ENCODE measurements at regions not wholly inside any gene's neighbourhood (a gene's known extent, or its start where the extent isn't known, plus 50 kb on each side); places are given as distances from the start of the nearest gene placed in this dataset.

GRCh38 chr3:193773266-193774220 is 180.5 kb downstream of the OPA1 start:
- TF ChIP-seq, protein P1, sequence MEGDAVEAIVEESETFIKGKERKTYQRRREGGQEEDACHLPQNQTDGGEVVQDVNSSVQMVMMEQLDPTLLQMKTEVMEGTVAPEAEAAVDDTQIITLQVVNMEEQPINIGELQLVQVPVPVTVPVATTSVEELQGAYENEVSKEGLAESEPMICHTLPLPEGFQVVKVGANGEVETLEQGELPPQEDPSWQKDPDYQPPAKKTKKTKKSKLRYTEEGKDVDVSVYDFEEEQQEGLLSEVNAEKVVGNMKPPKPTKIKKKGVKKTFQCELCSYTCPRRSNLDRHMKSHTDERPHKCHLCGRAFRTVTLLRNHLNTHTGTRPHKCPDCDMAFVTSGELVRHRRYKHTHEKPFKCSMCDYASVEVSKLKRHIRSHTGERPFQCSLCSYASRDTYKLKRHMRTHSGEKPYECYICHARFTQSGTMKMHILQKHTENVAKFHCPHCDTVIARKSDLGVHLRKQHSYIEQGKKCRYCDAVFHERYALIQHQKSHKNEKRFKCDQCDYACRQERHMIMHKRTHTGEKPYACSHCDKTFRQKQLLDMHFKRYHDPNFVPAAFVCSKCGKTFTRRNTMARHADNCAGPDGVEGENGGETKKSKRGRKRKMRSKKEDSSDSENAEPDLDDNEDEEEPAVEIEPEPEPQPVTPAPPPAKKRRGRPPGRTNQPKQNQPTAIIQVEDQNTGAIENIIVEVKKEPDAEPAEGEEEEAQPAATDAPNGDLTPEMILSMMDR (conservative IDR thresholded peaks at IDR 0.05; ENCODE audit: low read length) = no peak
- TF ChIP-seq EZH2phosphoT487 (IDR thresholded peaks at IDR 0.05; ENCODE audit: borderline replicate concordance) = no peak
- H3K4me1 ChIP-seq (ENCODE audit: insufficient read depth, low read length, poor library complexity, severe bottlenecking) = peaks cover 34% of the 10 kb centered on the region

GRCh38 chr3:193774272-193774915 is 181.4 kb downstream of the OPA1 start:
- Histone ChIP-seq H3K4me1 (ENCODE audit: insufficient read depth, low read length, poor library complexity, severe bottlenecking) (peaks cover 34% of the 10 kb centered on the region), H3F3A (ENCODE audit: low read depth) (no peaks in the 10 kb centered on the region), H3K4me3 (ENCODE audit: low read length, poor library complexity, severe bottlenecking) (no peak overlapping the region), H3K27me3 (ENCODE audit: insufficient read depth, low read length, poor library complexity, severe bottlenecking) (no peaks in the 10 kb centered on the region), H2AFZ (ENCODE audit: low read length) (no peak overlapping the region), H3K9ac (ENCODE audit: low read depth, low read length, poor library complexity, severe bottlenecking) (peak overlapping the region; percentile 21), H3K9me3 (ENCODE audit: insufficient read depth, low read depth, low read length) (no peaks in the 10 kb centered on the region), H3K79me2 (ENCODE audit: insufficient read depth, low read length) (no peaks in the 10 kb centered on the region), H3K4me2 (ENCODE audit: low read depth, low read length, poor library complexity, severe bottlenecking) (peak overlapping the region; percentile 69), H3K36me3 (ENCODE audit: insufficient read depth, low read length) (no peaks in the 10 kb centered on the region), H3K9me2 (replicated peaks; ENCODE audit: low read depth, low read length) (no peaks in the 10 kb centered on the region), H4K20me1 (ENCODE audit: insufficient read depth, low read length, poor library complexity, severe bottlenecking) (no peaks in the 10 kb centered on the region)
- TF ChIP-seq EZH2phosphoT487 (IDR thresholded peaks at IDR 0.05; ENCODE audit: borderline replicate concordance) = no peak
- TF ChIP-seq, protein P1 (conservative IDR thresholded peaks at IDR 0.05; ENCODE audit: low read length) = no peak

More at GRCh38 chr3:193773266-193774220, 180.5 kb downstream of the OPA1 start:
- no peaks in the 10 kb centered on the region for H3K9me3 ChIP-seq (ENCODE audit: insufficient read depth, low read depth, low read length)
- H3K79me2 ChIP-seq (ENCODE audit: insufficient read depth, low read length) = no peaks in the 10 kb centered on the region
- peak overlapping the region; percentile 18 for H3K4me3 ChIP-seq (ENCODE audit: low read length, poor library complexity, severe bottlenecking)
- no peaks in the 10 kb centered on the region for H3K36me3 ChIP-seq (ENCODE audit: insufficient read depth, low read length)
- no peak overlapping the region for H2AFZ ChIP-seq (ENCODE audit: low read length)
- H3K4me2 ChIP-seq (ENCODE audit: low read depth, low read length, poor library complexity, severe bottlenecking) = peak overlapping the region; percentile 69
- no peaks in the 10 kb centered on the region for H3F3A ChIP-seq (ENCODE audit: low read depth)
- no peaks in the 10 kb centered on the region for H3K9me2 ChIP-seq (replicated peaks; ENCODE audit: low read depth, low read length)
- H4K20me1 ChIP-seq (ENCODE audit: insufficient read depth, low read length, poor library complexity, severe bottlenecking) = no peaks in the 10 kb centered on the region
- H3K27me3 ChIP-seq (ENCODE audit: insufficient read depth, low read length, poor library complexity, severe bottlenecking) = no peaks in the 10 kb centered on the region
- peak overlapping the region; percentile 21 for H3K9ac ChIP-seq (ENCODE audit: low read depth, low read length, poor library complexity, severe bottlenecking)

DNA sequence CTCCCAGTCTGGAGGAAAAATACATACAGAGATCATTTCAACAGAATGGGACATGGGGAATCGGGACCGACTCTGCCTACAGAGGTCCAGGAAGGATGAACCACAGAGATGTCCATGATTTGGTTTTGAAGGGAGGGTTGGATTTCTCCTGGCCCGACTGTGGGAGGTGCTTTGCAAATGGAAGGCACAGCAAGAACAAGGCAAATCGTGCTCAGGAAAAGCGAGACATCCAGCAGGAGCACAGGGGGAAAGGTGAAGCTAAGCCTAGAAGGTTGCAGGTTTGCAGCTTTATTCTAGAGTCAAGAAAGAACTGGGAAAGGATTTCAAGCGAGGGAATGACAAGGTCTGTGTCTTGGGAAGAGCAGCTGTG is 181.9 kb downstream of the OPA1 start:
- H2AFZ ChIP-seq (ENCODE audit: low read length) = no peak overlapping the region
- no peaks in the 10 kb centered on the region for H4K20me1 ChIP-seq (ENCODE audit: insufficient read depth, low read length, poor library complexity, severe bottlenecking)
- H3K9me2 ChIP-seq (replicated peaks; ENCODE audit: low read depth, low read length) = no peaks in the 10 kb centered on the region
- no peaks in the 10 kb centered on the region for H3K36me3 ChIP-seq (ENCODE audit: insufficient read depth, low read length)
- no peak overlapping the region for H3K9ac ChIP-seq (ENCODE audit: low read depth, low read length, poor library complexity, severe bottlenecking)
- H3K4me1 ChIP-seq (ENCODE audit: insufficient read depth, low read length, poor library complexity, severe bottlenecking) = peaks cover 37% of the 10 kb centered on the region
- H3K4me2 ChIP-seq (ENCODE audit: low read depth, low read length, poor library complexity, severe bottlenecking) = no peak overlapping the region
- no peaks in the 10 kb centered on the region for H3K79me2 ChIP-seq (ENCODE audit: insufficient read depth, low read length)
- no peaks in the 10 kb centered on the region for H3K9me3 ChIP-seq (ENCODE audit: insufficient read depth, low read depth, low read length)
- no peak overlapping the region for H3K4me3 ChIP-seq (ENCODE audit: low read length, poor library complexity, severe bottlenecking)
- H3F3A ChIP-seq (ENCODE audit: low read depth) = no peaks in the 10 kb centered on the region
- no peaks in the 10 kb centered on the region for H3K27me3 ChIP-seq (ENCODE audit: insufficient read depth, low read length, poor library complexity, severe bottlenecking)
- TF ChIP-seq, protein P1 (conservative IDR thresholded peaks at IDR 0.05; ENCODE audit: low read length) = no peak
- TF ChIP-seq EZH2phosphoT487 (IDR thresholded peaks at IDR 0.05; ENCODE audit: borderline replicate concordance) = no peak
